ENCODE measurements at regions not wholly inside any gene's neighbourhood (a gene's known extent, or its start where the extent isn't known, plus 50 kb on each side); places are given as distances from the start of the nearest gene placed in this dataset.

DNA sequence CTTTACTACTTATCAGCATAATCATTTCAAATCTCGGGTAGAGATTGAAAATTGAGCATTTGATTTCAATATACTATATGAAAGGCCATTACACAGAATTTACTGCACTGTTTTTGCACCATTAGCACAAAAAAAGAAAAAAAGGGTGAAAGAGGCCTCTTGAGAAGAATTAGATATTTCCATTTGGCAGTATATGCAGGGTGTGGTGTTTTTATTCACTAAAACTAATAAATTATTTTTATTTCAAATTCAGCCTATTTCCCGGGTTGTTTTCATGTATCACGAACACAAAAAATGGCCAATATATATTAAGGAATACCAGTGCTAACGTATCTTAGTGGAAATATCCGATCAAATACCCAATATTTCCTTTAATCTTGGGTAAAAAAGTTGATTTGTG is 110.5 kb upstream of the TBL1XR1 start:
- Histone ChIP-seq H3K4me1 (ENCODE audit: low read length) (peaks cover 6% of the 10 kb centered on the region; the same call in 1 of the 2 replicates), H2AFZ (ENCODE audit: low read length) (no peak overlapping the region), H3K27ac (ENCODE audit: low read length) (no peak overlapping the region), H3K79me2 (ENCODE audit: low read length) (no peaks in the 10 kb centered on the region), H3F3A (ENCODE audit: insufficient read depth, low read length) (no peaks in the 10 kb centered on the region), H3K9ac (ENCODE audit: low read length) (no peak overlapping the region), H3K9me2 (replicated peaks; ENCODE audit: insufficient read depth, low read length) (no peaks in the 10 kb centered on the region), H3K27me3 (replicated peaks; ENCODE audit: insufficient read depth, low read length) (no peaks in the 10 kb centered on the region), H3K9me3 (replicated peaks; ENCODE audit: insufficient read depth, low read length) (no peaks in the 10 kb centered on the region), H3K4me2 (ENCODE audit: low read depth, low read length) (no peak overlapping the region), H3K4me3 (ENCODE audit: low read length) (no peak overlapping the region), H3K36me3 (replicated peaks; ENCODE audit: insufficient read depth, low read length) (no peaks in the 10 kb centered on the region), H4K20me1 (ENCODE audit: insufficient read depth, low read length) (no peaks in the 10 kb centered on the region)
- DNase-seq, result no peak
- TF ChIP-seq EZH2 (optimal IDR thresholded peaks at IDR 0.05; ENCODE audit: low read depth, low read length) (no peak), EZH2phosphoT487 (IDR thresholded peaks at IDR 0.05; ENCODE audit: low read length) (no peak)
- TF ChIP-seq, protein P1, sequence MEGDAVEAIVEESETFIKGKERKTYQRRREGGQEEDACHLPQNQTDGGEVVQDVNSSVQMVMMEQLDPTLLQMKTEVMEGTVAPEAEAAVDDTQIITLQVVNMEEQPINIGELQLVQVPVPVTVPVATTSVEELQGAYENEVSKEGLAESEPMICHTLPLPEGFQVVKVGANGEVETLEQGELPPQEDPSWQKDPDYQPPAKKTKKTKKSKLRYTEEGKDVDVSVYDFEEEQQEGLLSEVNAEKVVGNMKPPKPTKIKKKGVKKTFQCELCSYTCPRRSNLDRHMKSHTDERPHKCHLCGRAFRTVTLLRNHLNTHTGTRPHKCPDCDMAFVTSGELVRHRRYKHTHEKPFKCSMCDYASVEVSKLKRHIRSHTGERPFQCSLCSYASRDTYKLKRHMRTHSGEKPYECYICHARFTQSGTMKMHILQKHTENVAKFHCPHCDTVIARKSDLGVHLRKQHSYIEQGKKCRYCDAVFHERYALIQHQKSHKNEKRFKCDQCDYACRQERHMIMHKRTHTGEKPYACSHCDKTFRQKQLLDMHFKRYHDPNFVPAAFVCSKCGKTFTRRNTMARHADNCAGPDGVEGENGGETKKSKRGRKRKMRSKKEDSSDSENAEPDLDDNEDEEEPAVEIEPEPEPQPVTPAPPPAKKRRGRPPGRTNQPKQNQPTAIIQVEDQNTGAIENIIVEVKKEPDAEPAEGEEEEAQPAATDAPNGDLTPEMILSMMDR (IDR thresholded peaks at IDR 0.05; ENCODE audit: low read length), result no peak

DNA sequence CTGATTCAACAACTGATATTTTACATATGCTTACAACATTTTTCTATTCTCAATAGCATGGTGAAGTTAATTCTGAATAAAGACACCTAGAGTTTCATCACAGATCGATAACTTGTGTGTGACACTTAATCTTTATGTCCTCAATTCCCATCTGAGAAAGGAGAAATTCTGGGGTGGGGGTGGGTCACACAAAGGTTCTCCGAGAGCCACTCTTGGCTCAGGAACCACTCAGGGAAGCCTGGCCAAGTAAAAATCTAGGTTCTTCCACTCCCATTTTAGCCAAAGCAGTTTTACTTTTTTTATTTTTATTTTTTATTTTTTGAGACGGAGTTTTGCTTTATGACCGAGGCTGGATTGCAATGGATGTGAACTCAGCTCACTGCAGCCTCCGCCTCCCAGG is 111.0 kb upstream of the TBL1XR1 start:
- no peaks in the 10 kb centered on the region for H4K20me1 ChIP-seq (ENCODE audit: insufficient read depth, low read length)
- H3K9ac ChIP-seq (ENCODE audit: low read length), result no peak overlapping the region
- H3K79me2 ChIP-seq (ENCODE audit: low read length), result no peaks in the 10 kb centered on the region
- H3K4me1 ChIP-seq (ENCODE audit: low read length), result peaks cover 6% of the 10 kb centered on the region; the same call in 1 of the 2 replicates
- no peaks in the 10 kb centered on the region for H3K36me3 ChIP-seq (replicated peaks; ENCODE audit: insufficient read depth, low read length)
- no peak overlapping the region for H2AFZ ChIP-seq (ENCODE audit: low read length)
- no peak for TF ChIP-seq EZH2 (optimal IDR thresholded peaks at IDR 0.05; ENCODE audit: low read depth, low read length)
- TF ChIP-seq, protein P1 (IDR thresholded peaks at IDR 0.05; ENCODE audit: low read length), result no peak
- TF ChIP-seq EZH2phosphoT487 (IDR thresholded peaks at IDR 0.05; ENCODE audit: low read length), result no peak
- H3K9me2 ChIP-seq (replicated peaks; ENCODE audit: insufficient read depth, low read length), result no peaks in the 10 kb centered on the region
- no peak for DNase-seq
- H3K4me2 ChIP-seq (ENCODE audit: low read depth, low read length), result no peak overlapping the region
- no peaks in the 10 kb centered on the region for H3K9me3 ChIP-seq (replicated peaks; ENCODE audit: insufficient read depth, low read length)
- no peak overlapping the region for H3K27ac ChIP-seq (ENCODE audit: low read length)
- no peaks in the 10 kb centered on the region for H3K27me3 ChIP-seq (replicated peaks; ENCODE audit: insufficient read depth, low read length)
- H3F3A ChIP-seq (ENCODE audit: insufficient read depth, low read length), result no peaks in the 10 kb centered on the region
- no peak overlapping the region for H3K4me3 ChIP-seq (ENCODE audit: low read length)

DNA sequence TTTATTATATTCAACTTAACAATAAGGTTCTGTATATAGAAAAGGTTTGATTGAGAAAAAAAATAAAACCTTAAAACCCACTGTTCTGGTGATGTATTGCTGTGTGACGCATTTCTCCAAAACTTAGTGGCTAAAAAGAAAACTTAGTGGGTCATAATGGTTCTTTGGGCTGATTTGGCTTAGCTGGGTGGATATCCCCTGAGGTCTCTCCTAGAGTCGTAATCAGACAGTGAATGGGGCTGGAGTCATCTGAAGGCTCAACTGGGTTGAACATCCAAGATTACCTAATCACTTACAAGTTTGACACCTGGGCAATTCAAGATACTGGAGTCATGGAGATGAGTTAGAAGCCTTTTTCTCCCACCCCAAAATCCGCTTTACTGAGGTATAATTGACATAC is 111.6 kb upstream of the TBL1XR1 start:
- H3K4me3 ChIP-seq (ENCODE audit: low read length), result no peak overlapping the region
- no peak for TF ChIP-seq EZH2phosphoT487 (IDR thresholded peaks at IDR 0.05; ENCODE audit: low read length)
- TF ChIP-seq, protein P1 (IDR thresholded peaks at IDR 0.05; ENCODE audit: low read length), result no peak
- no peak for TF ChIP-seq EZH2 (optimal IDR thresholded peaks at IDR 0.05; ENCODE audit: low read depth, low read length)
- DNase-seq, result no peak
- no peaks in the 10 kb centered on the region for H3K36me3 ChIP-seq (replicated peaks; ENCODE audit: insufficient read depth, low read length)
- H3F3A ChIP-seq (ENCODE audit: insufficient read depth, low read length), result no peaks in the 10 kb centered on the region
- H3K27ac ChIP-seq (ENCODE audit: low read length), result no peak overlapping the region
- H3K4me1 ChIP-seq (ENCODE audit: low read length), result peaks cover 6% of the 10 kb centered on the region; the same call in 1 of the 2 replicates
- no peak overlapping the region for H2AFZ ChIP-seq (ENCODE audit: low read length)
- no peaks in the 10 kb centered on the region for H3K9me3 ChIP-seq (replicated peaks; ENCODE audit: insufficient read depth, low read length)
- H3K27me3 ChIP-seq (replicated peaks; ENCODE audit: insufficient read depth, low read length), result no peaks in the 10 kb centered on the region
- no peak overlapping the region for H3K4me2 ChIP-seq (ENCODE audit: low read depth, low read length)
- no peaks in the 10 kb centered on the region for H3K79me2 ChIP-seq (ENCODE audit: low read length)
- no peak overlapping the region for H3K9ac ChIP-seq (ENCODE audit: low read length)
- no peaks in the 10 kb centered on the region for H4K20me1 ChIP-seq (ENCODE audit: insufficient read depth, low read length)
- H3K9me2 ChIP-seq (replicated peaks; ENCODE audit: insufficient read depth, low read length), result no peaks in the 10 kb centered on the region

All from MM.1S (cell line).